ENCODE measurements at regions not wholly inside any gene's neighbourhood (a gene's known extent, or its start where the extent isn't known, plus 50 kb on each side); places are given as distances from the start of the nearest gene placed in this dataset.

DNA sequence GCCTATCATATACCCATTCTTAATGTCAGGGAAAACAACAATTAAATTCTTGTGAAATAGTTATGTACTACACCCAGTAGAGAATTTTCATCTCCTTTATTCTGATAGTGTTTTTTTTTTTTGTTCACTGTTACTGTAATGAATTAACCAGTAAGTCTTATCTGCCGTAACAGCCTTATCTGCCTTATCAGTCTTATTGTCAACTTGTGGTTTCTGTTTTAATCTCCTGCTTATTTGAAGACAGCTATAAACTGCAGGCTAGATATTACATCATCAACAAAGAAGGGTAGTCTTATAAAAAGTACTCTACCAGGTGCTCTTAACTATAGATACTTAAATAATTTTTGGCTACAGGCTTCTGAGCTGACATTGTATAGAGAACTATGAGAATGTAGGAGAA is 79.5 kb downstream of the MAGEB5 start:
- Histone ChIP-seq H3K9ac (ENCODE audit: low read length) (no peak overlapping the region), H3K27ac (ENCODE audit: low read depth, low read length) (no peak overlapping the region), H3K27me3 (ENCODE audit: control insufficient read depth, insufficient read depth, low read length) (no peaks in the 10 kb centered on the region), H3K36me3 (ENCODE audit: control insufficient read depth, insufficient read depth, low read length) (no peaks in the 10 kb centered on the region), H3K9me3 (ENCODE audit: control insufficient read depth, insufficient read depth, low read depth, low read length) (no peaks in the 10 kb centered on the region), H3K4me3 (ENCODE audit: low read depth, low read length) (no peak overlapping the region), H3K4me1 (ENCODE audit: control insufficient read depth, insufficient read depth, low read length) (no peaks in the 10 kb centered on the region)

- Histone ChIP-seq H3K27ac (ENCODE audit: low read depth, low read length) (no peak overlapping the region), H3K36me3 (ENCODE audit: control insufficient read depth, insufficient read depth, low read length) (no peaks in the 10 kb centered on the region), H3K4me3 (ENCODE audit: low read depth, low read length) (no peak overlapping the region), H3K9ac (ENCODE audit: low read length) (no peak overlapping the region), H3K4me1 (ENCODE audit: control insufficient read depth, insufficient read depth, low read length) (no peaks in the 10 kb centered on the region), H3K27me3 (ENCODE audit: control insufficient read depth, insufficient read depth, low read length) (no peaks in the 10 kb centered on the region), H3K9me3 (ENCODE audit: control insufficient read depth, insufficient read depth, low read depth, low read length) (peaks cover 13% of the 10 kb centered on the region; the same call in 1 of the 2 replicates)
Measured at GRCh38 chrX:26286836-26287235, 70.9 kb downstream of the MAGEB5 start.
